WI38 (cell line): ENCODE measurements at regions not wholly inside any gene's neighbourhood (a gene's known extent, or its start where the extent isn't known, plus 50 kb on each side); places are given as distances from the start of the nearest gene placed in this dataset.

Source experiments
- H3K4me3 ChIP-seq: 2 replicates; pipeline ENCODE4 v1.5.1; 2011; ENCODE audit warnings: low read depth, mild to moderate bottlenecking, control low read depth, low read length
- TF ChIP-seq, protein P1 (sequence below): IDR thresholded peaks from 2 replicates; pipeline ENCODE4 v1.5.1; 2012; ENCODE audit warnings: low read depth, mild to moderate bottlenecking, control low read depth, low read length

- TF ChIP-seq, protein P1, sequence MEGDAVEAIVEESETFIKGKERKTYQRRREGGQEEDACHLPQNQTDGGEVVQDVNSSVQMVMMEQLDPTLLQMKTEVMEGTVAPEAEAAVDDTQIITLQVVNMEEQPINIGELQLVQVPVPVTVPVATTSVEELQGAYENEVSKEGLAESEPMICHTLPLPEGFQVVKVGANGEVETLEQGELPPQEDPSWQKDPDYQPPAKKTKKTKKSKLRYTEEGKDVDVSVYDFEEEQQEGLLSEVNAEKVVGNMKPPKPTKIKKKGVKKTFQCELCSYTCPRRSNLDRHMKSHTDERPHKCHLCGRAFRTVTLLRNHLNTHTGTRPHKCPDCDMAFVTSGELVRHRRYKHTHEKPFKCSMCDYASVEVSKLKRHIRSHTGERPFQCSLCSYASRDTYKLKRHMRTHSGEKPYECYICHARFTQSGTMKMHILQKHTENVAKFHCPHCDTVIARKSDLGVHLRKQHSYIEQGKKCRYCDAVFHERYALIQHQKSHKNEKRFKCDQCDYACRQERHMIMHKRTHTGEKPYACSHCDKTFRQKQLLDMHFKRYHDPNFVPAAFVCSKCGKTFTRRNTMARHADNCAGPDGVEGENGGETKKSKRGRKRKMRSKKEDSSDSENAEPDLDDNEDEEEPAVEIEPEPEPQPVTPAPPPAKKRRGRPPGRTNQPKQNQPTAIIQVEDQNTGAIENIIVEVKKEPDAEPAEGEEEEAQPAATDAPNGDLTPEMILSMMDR, result no peak
- no peak overlapping the region for H3K4me3 ChIP-seq
These were observed 205.5 kb downstream of the SLC4A3 start for GRCh38 chr2:219832904-219833303.

DNA sequence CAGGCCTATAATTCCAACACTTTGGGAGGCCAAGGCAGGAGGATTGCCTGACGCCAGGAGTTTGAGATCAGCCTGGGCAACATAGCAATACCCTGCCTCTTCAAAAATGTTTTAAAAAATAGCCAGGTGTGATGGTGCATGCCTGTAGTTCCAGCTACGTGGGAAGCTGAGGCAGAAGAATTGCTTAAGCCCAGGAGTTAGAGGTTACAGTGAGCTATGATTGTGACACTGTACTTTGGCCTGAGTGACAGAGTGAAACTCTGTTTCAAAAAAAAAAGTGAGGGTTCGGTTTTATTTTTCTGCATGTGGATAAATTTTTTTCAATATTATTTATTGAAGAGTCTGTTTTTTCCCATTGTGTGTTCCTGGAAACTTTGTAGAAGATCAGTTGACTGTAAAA, 208.1 kb downstream of the SLC4A3 start:
- no peak overlapping the region for H3K4me3 ChIP-seq
- TF ChIP-seq, protein P1, result no peak

DNA sequence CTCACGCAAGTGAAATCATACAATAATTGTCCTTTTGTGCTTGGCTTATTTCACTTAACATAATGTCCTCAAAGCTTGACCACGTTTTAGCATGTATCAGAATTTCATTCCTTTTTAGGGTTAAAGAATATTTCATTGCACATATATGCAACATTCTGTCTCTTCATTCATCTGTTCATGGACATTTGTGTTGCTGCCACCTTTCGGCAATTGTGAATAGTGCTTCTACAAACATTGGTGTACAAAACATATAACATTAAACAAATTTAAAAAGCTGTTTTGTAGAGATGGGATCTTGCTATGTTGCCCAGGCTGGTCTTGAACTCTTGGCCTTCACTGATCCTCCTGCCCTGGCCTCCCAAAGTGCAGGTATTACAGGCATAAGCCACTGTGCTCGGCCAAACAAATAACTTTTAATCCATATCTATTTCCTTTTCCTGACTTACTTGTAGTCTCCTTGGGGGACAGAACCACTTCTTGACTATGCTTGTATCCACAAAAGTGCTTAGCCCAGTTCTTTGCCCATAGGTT, 209.3 kb downstream of the SLC4A3 start:
- TF ChIP-seq, protein P1, result peak; percentile 31; the same call in 1 of the 2 replicates
- no peak overlapping the region for H3K4me3 ChIP-seq

DNA sequence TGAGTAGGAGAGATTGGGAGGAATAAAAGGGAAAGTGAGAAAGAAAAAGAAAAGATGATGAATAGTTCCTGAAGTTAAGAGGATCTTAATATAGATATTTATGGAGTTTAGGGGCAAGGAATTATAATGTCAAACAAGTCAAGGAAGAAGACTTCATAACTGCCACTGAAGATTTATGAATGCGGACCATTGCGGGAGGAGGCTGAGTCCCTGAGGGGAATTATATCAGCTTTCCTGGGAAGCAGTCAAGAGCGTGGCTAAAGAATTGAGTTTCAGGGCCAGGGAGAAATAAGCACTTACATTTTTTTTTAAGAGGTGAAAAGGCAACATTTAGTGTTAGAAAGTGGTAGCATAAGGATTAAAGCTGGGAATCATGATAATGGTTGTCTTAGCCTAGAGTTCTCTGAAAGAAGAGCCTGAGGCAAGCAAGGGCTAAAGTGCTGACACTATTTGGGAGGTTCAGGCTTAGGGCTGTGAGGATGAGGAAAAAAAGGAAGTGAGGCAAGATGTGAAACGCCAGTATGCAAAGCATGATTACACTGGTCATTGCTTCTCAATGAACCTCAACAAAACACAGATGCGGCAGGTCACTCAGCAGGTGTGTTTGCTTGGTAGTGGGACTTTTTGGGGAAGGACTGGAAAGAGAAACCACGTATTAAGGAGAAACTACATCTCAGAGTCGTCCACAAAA, 217.1 kb downstream of the SLC4A3 start:
- TF ChIP-seq, protein P1, result no peak
- H3K4me3 ChIP-seq, result no peak overlapping the region

GRCh38 chr2:219848882-219849281, 221.5 kb downstream of the SLC4A3 start:
- no peak overlapping the region for H3K4me3 ChIP-seq

DNA sequence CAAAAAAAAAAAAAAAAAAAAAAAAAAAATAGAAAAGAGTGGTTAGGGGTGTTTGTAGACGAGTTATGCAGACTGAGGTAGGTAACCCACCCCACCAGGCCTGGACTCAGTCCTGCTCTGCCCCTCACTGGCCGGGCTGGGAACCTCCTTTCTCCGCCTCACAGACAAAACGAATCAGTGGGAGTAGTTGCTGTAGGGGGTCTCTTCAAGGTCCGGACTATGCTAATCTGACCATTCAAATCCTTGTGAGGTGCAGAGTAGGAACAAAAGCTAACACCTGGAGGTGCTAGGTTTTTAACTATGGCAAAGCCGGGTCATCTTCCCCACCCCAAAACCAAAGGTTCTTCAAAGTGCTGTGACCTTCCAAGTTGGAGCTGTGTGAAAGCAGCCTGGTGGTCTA, 223.7 kb downstream of the SLC4A3 start:
- no peak overlapping the region for H3K4me3 ChIP-seq
- TF ChIP-seq, protein P1, result no peak

More at GRCh38 chr2:219848882-219849281, 221.5 kb downstream of the SLC4A3 start:
- TF ChIP-seq, protein P1, result no peak

- TF ChIP-seq, protein P1, result no peak
- H3K4me3 ChIP-seq, result no peak overlapping the region
These were observed 224.5 kb downstream of the SLC4A3 start for GRCh38 chr2:219851801-219852481.
